KMS-11 (cell line): ENCODE measurements at regions not wholly inside any gene's neighbourhood (a gene's known extent, or its start where the extent isn't known, plus 50 kb on each side); places are given as distances from the start of the nearest gene placed in this dataset.

Experiments
- H2AFZ ChIP-seq: fragments of 200-600 bp; sonication (generic); 2 replicates; pipeline ENCODE4 v1.6.1; 2016; ENCODE audit warnings: antibody characterized with exemption, mixed run types, low read depth
- H3K27ac ChIP-seq: fragments of 200-600 bp; sonication (generic); 2 replicates; pipeline ENCODE4 v1.6.1; 2016; ENCODE audit warnings: mild to moderate bottlenecking, mixed run types
- H3K27me3 ChIP-seq: fragments of 200-600 bp; sonication (generic); 2 replicates; pipeline ENCODE4 v1.6.1; 2017; ENCODE audit warnings: mild to moderate bottlenecking, low read depth, mixed run types, moderate library complexity; ENCODE audit not compliant: insufficient read depth
- H3K36me3 ChIP-seq: fragments of 200-600 bp; sonication (generic); 2 replicates; pipeline ENCODE4 v1.6.1; 2017; ENCODE audit warnings: mild to moderate bottlenecking, mixed run types; ENCODE audit not compliant: insufficient read depth
- H3K4me1 ChIP-seq: fragments of 200-600 bp; sonication (generic); 2 replicates; pipeline ENCODE4 v1.6.1; 2016; ENCODE audit warnings: mild to moderate bottlenecking, low read depth, mixed run types; ENCODE audit not compliant: poor library complexity, severe bottlenecking
- H3K4me2 ChIP-seq: fragments of 200-600 bp; sonication (generic); 2 replicates; pipeline ENCODE4 v1.7.0; 2016; ENCODE audit warnings: mild to moderate bottlenecking, mixed run types
- H3K4me3 ChIP-seq: fragments of 200-600 bp; sonication (generic); IDR thresholded peaks from 2 replicates; pipeline ENCODE4 v1.6.1; 2017; ENCODE audit warnings: low read depth, low read length, mixed read lengths; ENCODE audit not compliant: insufficient read depth
- H3K79me2 ChIP-seq: fragments of 200-600 bp; sonication (generic); 2 replicates; pipeline ENCODE4 v1.6.1; 2016; ENCODE audit warnings: low read depth, mixed run types; ENCODE audit not compliant: insufficient read depth
- H3K9ac ChIP-seq: fragments of 200-600 bp; sonication (generic); 2 replicates; pipeline ENCODE4 v1.6.1; 2016; ENCODE audit warnings: mild to moderate bottlenecking, mixed run types
- H4K20me1 ChIP-seq: fragments of 200-600 bp; sonication (generic); 2 replicates; pipeline ENCODE4 v1.6.1; 2016; ENCODE audit warnings: mild to moderate bottlenecking, mixed run types; ENCODE audit not compliant: insufficient read depth
- TF ChIP-seq, protein P1 (sequence below): fragments of 200-600 bp; sonication (generic); conservative IDR thresholded peaks from 2 replicates; pipeline ENCODE4 v1.6.1; 2017; ENCODE audit warnings: low read depth, mild to moderate bottlenecking, antibody characterized with exemption, low read length, moderate library complexity, mixed read lengths

DNA sequence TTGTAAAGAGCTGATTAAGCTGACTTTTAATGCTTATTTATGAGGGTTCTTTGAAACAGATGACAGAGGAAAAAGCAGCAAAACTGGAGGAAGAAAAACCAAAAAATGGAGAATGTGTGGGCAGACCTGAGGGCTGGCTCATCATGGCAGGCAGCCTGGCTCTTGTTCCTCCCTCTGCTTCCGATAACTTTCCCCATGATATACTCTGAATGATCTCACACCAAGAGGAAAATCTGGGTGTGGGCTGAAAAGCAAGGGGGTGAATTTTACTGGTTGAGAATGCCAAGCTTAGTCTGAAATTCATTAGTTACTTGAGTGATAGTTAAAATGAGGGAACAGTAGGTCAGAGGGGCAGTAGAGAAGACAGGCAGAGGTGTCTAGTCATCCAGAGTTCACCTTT lies 330.1 kb upstream of the PRICKLE1 start:
- Histone ChIP-seq H3K9ac (no peak overlapping the region), H3K79me2 (no peaks in the 10 kb centered on the region), H4K20me1 (no peaks in the 10 kb centered on the region), H3K36me3 (no peaks in the 10 kb centered on the region), H3K27me3 (no peaks in the 10 kb centered on the region), H3K4me1 (no peaks in the 10 kb centered on the region), H3K4me2 (no peak overlapping the region), H2AFZ (no peak overlapping the region), H3K4me3 (no peak overlapping the region), H3K27ac (no peak overlapping the region)
- TF ChIP-seq, protein P1, sequence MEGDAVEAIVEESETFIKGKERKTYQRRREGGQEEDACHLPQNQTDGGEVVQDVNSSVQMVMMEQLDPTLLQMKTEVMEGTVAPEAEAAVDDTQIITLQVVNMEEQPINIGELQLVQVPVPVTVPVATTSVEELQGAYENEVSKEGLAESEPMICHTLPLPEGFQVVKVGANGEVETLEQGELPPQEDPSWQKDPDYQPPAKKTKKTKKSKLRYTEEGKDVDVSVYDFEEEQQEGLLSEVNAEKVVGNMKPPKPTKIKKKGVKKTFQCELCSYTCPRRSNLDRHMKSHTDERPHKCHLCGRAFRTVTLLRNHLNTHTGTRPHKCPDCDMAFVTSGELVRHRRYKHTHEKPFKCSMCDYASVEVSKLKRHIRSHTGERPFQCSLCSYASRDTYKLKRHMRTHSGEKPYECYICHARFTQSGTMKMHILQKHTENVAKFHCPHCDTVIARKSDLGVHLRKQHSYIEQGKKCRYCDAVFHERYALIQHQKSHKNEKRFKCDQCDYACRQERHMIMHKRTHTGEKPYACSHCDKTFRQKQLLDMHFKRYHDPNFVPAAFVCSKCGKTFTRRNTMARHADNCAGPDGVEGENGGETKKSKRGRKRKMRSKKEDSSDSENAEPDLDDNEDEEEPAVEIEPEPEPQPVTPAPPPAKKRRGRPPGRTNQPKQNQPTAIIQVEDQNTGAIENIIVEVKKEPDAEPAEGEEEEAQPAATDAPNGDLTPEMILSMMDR = no peak

DNA sequence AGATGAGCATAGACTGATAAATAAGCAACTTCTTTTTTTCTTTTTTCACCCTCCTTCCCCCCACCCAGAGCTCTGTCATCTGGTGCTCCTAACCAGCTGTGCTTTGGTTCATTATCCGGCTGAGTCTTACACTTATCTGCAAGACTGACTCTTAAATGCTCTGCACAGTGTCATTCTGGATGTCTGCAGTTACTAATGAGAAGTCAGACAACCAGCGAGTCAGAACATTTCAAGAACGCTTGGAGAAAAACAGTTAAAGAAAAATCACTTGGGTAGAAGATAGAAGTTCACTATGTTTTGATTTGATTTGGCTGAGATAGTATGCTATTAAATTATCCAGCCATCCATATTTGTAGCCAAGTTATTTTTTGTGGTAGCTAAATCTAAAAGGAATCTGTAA lies 328.9 kb upstream of the PRICKLE1 start:
- Histone ChIP-seq H3K27ac (no peak overlapping the region), H2AFZ (no peak overlapping the region), H3K4me3 (no peak overlapping the region), H3K36me3 (no peaks in the 10 kb centered on the region), H3K4me2 (no peak overlapping the region), H3K4me1 (no peaks in the 10 kb centered on the region), H3K9ac (no peak overlapping the region), H3K79me2 (no peaks in the 10 kb centered on the region), H3K27me3 (no peaks in the 10 kb centered on the region), H4K20me1 (no peaks in the 10 kb centered on the region)
- TF ChIP-seq, protein P1 = no peak

- no peaks in the 10 kb centered on the region for H3K27me3 ChIP-seq
- no peak overlapping the region for H3K9ac ChIP-seq
- no peaks in the 10 kb centered on the region for H4K20me1 ChIP-seq
- H3K27ac ChIP-seq = no peak overlapping the region
- H3K4me2 ChIP-seq = no peak overlapping the region
- H3K4me1 ChIP-seq = no peaks in the 10 kb centered on the region
- TF ChIP-seq, protein P1 = no peak
- no peak overlapping the region for H2AFZ ChIP-seq
- H3K79me2 ChIP-seq = no peaks in the 10 kb centered on the region
- H3K4me3 ChIP-seq = no peak overlapping the region
- no peaks in the 10 kb centered on the region for H3K36me3 ChIP-seq
Measured at GRCh38 chr12:42916143-42916542, 326.6 kb upstream of the PRICKLE1 start.

DNA sequence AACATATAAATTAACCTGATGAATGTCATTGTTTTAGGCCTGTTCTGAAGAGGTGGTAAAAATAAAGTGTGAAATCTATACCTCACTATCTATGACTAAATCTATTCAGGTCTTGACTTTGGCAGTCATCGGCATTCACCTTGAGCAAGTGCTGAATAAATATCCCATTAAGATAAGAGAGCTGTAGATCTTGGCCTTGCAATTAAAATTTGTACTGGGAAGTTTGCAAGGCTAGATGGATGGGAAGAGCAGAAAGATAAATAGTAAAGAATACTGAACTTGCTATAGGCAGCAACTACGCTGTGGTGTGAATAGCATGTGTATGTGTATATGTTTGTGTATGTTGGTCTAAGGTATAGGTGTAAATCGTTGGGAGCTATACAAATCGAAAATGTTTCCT lies 325.9 kb upstream of the PRICKLE1 start:
- no peaks in the 10 kb centered on the region for H4K20me1 ChIP-seq
- H2AFZ ChIP-seq = no peak overlapping the region
- TF ChIP-seq, protein P1 = no peak
- H3K27me3 ChIP-seq = no peaks in the 10 kb centered on the region
- no peak overlapping the region for H3K4me2 ChIP-seq
- H3K4me1 ChIP-seq = no peaks in the 10 kb centered on the region
- H3K36me3 ChIP-seq = no peaks in the 10 kb centered on the region
- no peak overlapping the region for H3K27ac ChIP-seq
- no peaks in the 10 kb centered on the region for H3K79me2 ChIP-seq
- H3K9ac ChIP-seq = no peak overlapping the region
- H3K4me3 ChIP-seq = no peak overlapping the region
